Liver (tissue), 3 donors: ENCODE measurements at regions not wholly inside any gene's neighbourhood (a gene's known extent, or its start where the extent isn't known, plus 50 kb on each side); places are given as distances from the start of the nearest gene placed in this dataset.

Source experiments
- HNF4G ChIP-seq: IDR thresholded peaks from 2 replicates; pipeline ENCODE4 v1.6.1; 2016; ENCODE audit warnings: antibody characterized with exemption
- RAD21 ChIP-seq, 2 donors: IDR thresholded peaks; 2 replicates each; pipeline ENCODE4 v1.6.1; 2016; ENCODE audit warnings: antibody characterized with exemption in 2 of 2, mild to moderate bottlenecking in 2 of 2
- REST ChIP-seq: IDR thresholded peaks from 2 replicates; pipeline ENCODE4 v1.6.1; 2016; ENCODE audit warnings: antibody characterized with exemption, mild to moderate bottlenecking
- TAF1 ChIP-seq: conservative IDR thresholded peaks from 2 replicates; pipeline ENCODE4 v1.6.1; 2016; ENCODE audit warnings: antibody characterized with exemption, mild to moderate bottlenecking
- YY1 ChIP-seq: IDR thresholded peaks from 2 replicates; pipeline ENCODE4 v1.6.1; 2016; ENCODE audit warnings: antibody characterized with exemption, mild to moderate bottlenecking
- TF ChIP-seq, protein P1 (sequence below): fragments of 150-350 bp; IDR thresholded peaks from 2 replicates; pipeline ENCODE4 v1.5.1; 2017; ENCODE audit warnings: improper control_type of control experiment, low read depth, low read length; ENCODE audit not compliant: missing input control
- TF ChIP-seq, protein P2 (sequence below): IDR thresholded peaks from 2 replicates; pipeline ENCODE4 v1.6.1; 2016; ENCODE audit warnings: antibody characterized with exemption
- donor health status: healthy.
- donor health status: healthy.

GRCh38 chrX:149120459-149120858, 384.6 kb downstream of the IDS start:
- TF ChIP-seq REST = no peak
- TF ChIP-seq YY1 = no peak
- TF ChIP-seq, protein P1, sequence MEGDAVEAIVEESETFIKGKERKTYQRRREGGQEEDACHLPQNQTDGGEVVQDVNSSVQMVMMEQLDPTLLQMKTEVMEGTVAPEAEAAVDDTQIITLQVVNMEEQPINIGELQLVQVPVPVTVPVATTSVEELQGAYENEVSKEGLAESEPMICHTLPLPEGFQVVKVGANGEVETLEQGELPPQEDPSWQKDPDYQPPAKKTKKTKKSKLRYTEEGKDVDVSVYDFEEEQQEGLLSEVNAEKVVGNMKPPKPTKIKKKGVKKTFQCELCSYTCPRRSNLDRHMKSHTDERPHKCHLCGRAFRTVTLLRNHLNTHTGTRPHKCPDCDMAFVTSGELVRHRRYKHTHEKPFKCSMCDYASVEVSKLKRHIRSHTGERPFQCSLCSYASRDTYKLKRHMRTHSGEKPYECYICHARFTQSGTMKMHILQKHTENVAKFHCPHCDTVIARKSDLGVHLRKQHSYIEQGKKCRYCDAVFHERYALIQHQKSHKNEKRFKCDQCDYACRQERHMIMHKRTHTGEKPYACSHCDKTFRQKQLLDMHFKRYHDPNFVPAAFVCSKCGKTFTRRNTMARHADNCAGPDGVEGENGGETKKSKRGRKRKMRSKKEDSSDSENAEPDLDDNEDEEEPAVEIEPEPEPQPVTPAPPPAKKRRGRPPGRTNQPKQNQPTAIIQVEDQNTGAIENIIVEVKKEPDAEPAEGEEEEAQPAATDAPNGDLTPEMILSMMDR = no peak
- TF ChIP-seq RAD21 (IDR thresholded peaks at IDR 0.05) = no peak
- no peak for TF ChIP-seq HNF4G
- TF ChIP-seq, protein P2, sequence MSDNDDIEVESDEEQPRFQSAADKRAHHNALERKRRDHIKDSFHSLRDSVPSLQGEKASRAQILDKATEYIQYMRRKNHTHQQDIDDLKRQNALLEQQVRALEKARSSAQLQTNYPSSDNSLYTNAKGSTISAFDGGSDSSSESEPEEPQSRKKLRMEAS = no peak
- no peak for TF ChIP-seq TAF1
